ENCODE measurements at regions not wholly inside any gene's neighbourhood (a gene's known extent, or its start where the extent isn't known, plus 50 kb on each side); places are given as distances from the start of the nearest gene placed in this dataset.

DNA sequence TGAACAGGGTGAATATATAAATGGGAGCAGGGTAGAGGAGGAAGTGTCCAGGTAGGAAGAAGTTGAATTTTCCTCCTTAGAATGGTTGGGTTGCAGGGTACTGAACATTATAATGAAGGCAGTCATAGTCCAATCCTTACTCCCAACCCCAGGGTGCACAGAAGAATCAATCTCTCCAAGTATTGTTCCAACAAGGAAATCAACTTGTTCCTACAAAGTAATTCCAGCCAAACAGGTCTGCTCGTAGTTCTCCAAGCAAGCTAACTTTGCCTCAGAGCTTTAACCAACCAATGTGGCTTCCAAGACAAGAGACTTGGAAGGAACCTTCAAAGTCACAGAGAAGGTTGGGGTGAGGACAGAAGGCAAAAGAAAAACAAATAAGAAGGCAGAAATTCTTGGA lies 527.2 kb downstream of the MED13L start:
- H3K4me3 Mint-ChIP-seq: no peak overlapping the region
- no peaks in the 10 kb centered on the region for H3K9me3 ChIP-seq (replicated peaks in 1 of 2; ENCODE audit: control insufficient read depth in 1 of 2, insufficient read depth in 1 of 2, low read length in 2 of 2)
- H3K36me3 Mint-ChIP-seq: no peaks in the 10 kb centered on the region
- no peaks in the 10 kb centered on the region for H3K4me1 ChIP-seq (ENCODE audit: control insufficient read depth in 1 of 2, insufficient read depth in 2 of 2, low read length in 2 of 2)
- no peaks in the 10 kb centered on the region for H3K9me3 Mint-ChIP-seq
- no peak for TF ChIP-seq CTCF (IDR thresholded peaks at IDR 0.05)
- no peaks in the 10 kb centered on the region for H3K79me2 ChIP-seq (ENCODE audit: insufficient read depth, low read length)
- intact Hi-C loops (cut with micrococcal nuclease): loop anchor here (5.0 to 10.0 kb wide), 2 partner anchors 1086 to 1088 kb away; no protein-coding TSS in a partner anchor
- H2AFZ ChIP-seq (ENCODE audit: insufficient read depth, low read depth, low read length, poor library complexity, severe bottlenecking): no peak overlapping the region
- H3K27ac ChIP-seq (ENCODE audit: low read depth in 1 of 2, low read length in 2 of 2): no peak overlapping the region
- H3K4me2 ChIP-seq (replicated peaks; ENCODE audit: extremely low read depth, low read length, poor library complexity, severe bottlenecking): no peak overlapping the region
- WGBS (ENCODE audit: insufficient coverage): no CpG with 5 or more reads among the region's 1 CpG
- no peak for DNase-seq
- H4K20me1 ChIP-seq (ENCODE audit: insufficient read depth, low read length): no peaks in the 10 kb centered on the region
- no peak overlapping the region for H3K27ac Mint-ChIP-seq
- H3K27me3 Mint-ChIP-seq (ENCODE audit: low read depth in 3 of 3): peaks cover 5 to 15% (median 13%) of the 10 kb centered on the region in 3 donors
- no peak overlapping the region for H3K4me3 ChIP-seq (replicated peaks in 1 of 3; ENCODE audit: low read depth in 2 of 3, low read length in 3 of 3)
- peaks cover 3 to 6% of the 10 kb centered on the region in 2 donors for H3K27me3 ChIP-seq (ENCODE audit: control insufficient read depth in 2 of 2, insufficient read depth in 2 of 2, low read length in 2 of 2)
- no peaks in the 10 kb centered on the region for H3K36me3 ChIP-seq (replicated peaks in 1 of 2; ENCODE audit: control insufficient read depth in 1 of 2, insufficient read depth in 2 of 2, low read length in 2 of 2)
- no peaks in the 10 kb centered on the region for H3K4me1 Mint-ChIP-seq
- no peak overlapping the region for H3K9ac ChIP-seq (ENCODE audit: insufficient read depth, low read length, poor library complexity, severe bottlenecking)

- no peaks in the 10 kb centered on the region for H3K9me3 Mint-ChIP-seq
- Histone ChIP-seq H2AFZ (ENCODE audit: insufficient read depth, low read depth, low read length, poor library complexity, severe bottlenecking) (no peak overlapping the region), H3K4me2 (replicated peaks; ENCODE audit: extremely low read depth, low read length, poor library complexity, severe bottlenecking) (no peak overlapping the region), H3K27me3 (ENCODE audit: control insufficient read depth in 2 of 2, insufficient read depth in 2 of 2, low read length in 2 of 2) (peaks cover 0 to 3% of the 10 kb centered on the region in 2 donors), H3K27ac (ENCODE audit: low read depth in 1 of 2, low read length in 2 of 2) (no peak overlapping the region), H3K9ac (ENCODE audit: insufficient read depth, low read length, poor library complexity, severe bottlenecking) (no peak overlapping the region), H3K4me3 (replicated peaks in 1 of 3; ENCODE audit: low read depth in 2 of 3, low read length in 3 of 3) (no peak overlapping the region), H3K4me1 (ENCODE audit: control insufficient read depth in 1 of 2, insufficient read depth in 2 of 2, low read length in 2 of 2) (no peaks in the 10 kb centered on the region), H3K9me3 (replicated peaks in 1 of 2; ENCODE audit: control insufficient read depth in 1 of 2, insufficient read depth in 1 of 2, low read length in 2 of 2) (no peaks in the 10 kb centered on the region), H4K20me1 (ENCODE audit: insufficient read depth, low read length) (no peaks in the 10 kb centered on the region), H3K36me3 (replicated peaks in 1 of 2; ENCODE audit: control insufficient read depth in 1 of 2, insufficient read depth in 2 of 2, low read length in 2 of 2) (no peaks in the 10 kb centered on the region), H3K79me2 (ENCODE audit: insufficient read depth, low read length) (no peaks in the 10 kb centered on the region)
- H3K27ac Mint-ChIP-seq: no peak overlapping the region
- H3K27me3 Mint-ChIP-seq (ENCODE audit: low read depth in 3 of 3): peaks cover 1 to 9% (median 6%) of the 10 kb centered on the region in 3 donors
- intact Hi-C loops (cut with micrococcal nuclease): no loop called here
- no peak for DNase-seq
- no peaks in the 10 kb centered on the region for H3K4me1 Mint-ChIP-seq
- H3K4me3 Mint-ChIP-seq: no peak overlapping the region
- no peak for TF ChIP-seq CTCF (IDR thresholded peaks at IDR 0.05)
- 75% methylated on average over 1 of the region's 8 CpGs for WGBS (ENCODE audit: insufficient coverage)
- H3K36me3 Mint-ChIP-seq: no peaks in the 10 kb centered on the region
These were observed 528.2 kb downstream of the MED13L start for GRCh38 chr12:115749071-115749841.
